IMR-90 (cell line): ENCODE measurements at regions not wholly inside any gene's neighbourhood (a gene's known extent, or its start where the extent isn't known, plus 50 kb on each side); places are given as distances from the start of the nearest gene placed in this dataset.

Experiments used
- ATAC-seq: fragments of 200-7000 bp; cut with Tn5 transposase; 2 replicates; pipeline ENCODE4 v1.9.1; 2020; ENCODE audit warnings: low read depth, mild to moderate bottlenecking, moderate library complexity
- BruUV-seq: library from RNA; stranded (reverse); fragments of 400-500 nt; replicated peaks from 2 replicates; lab custom pipeline; 2021; lab: Mats Ljungman, UMichigan
- CTCF ChIA-PET: fragments of 300-600 bp; formaldehyde crosslinking; extraction: SDS; loops from one replicate; lab custom pipeline; 2021; ENCODE audit warnings: antibody characterized with exemption; lab: Yijun Ruan, JAX
- POLR2A ChIA-PET: fragments of 300-600 bp; sonication (Branson Sonifier 250); formaldehyde crosslinking; loops from one replicate; lab custom pipeline; 2022; ENCODE audit warnings: antibody characterized with exemption; ENCODE audit not compliant: unreplicated experiment; lab: Charles Lee
- DNase-seq: peaks from one replicate; pipeline ENCODE4 v3.0.0; 2013
- H2AFZ ChIP-seq: replicated peaks from 2 replicates; pipeline ENCODE3; 2013; ENCODE audit warnings: low read length, mild to moderate bottlenecking; ENCODE audit not compliant: poor library complexity
- H2AK5ac ChIP-seq: 2 replicates; pipeline ENCODE4 v1.6.1; 2013; ENCODE audit warnings: low read depth, low read length, inconsistent platforms
- H2AK9ac ChIP-seq: replicated peaks from 2 replicates; pipeline ENCODE3; 2013; ENCODE audit warnings: mild to moderate bottlenecking, low read depth, low read length, moderate library complexity; ENCODE audit not compliant: poor library complexity
- H2BK120ac ChIP-seq: 2 replicates; pipeline ENCODE4 v1.6.1; 2013; ENCODE audit warnings: low read depth, low read length, inconsistent platforms
- H2BK15ac ChIP-seq: 3 replicates; pipeline ENCODE4 v1.6.1; 2013; ENCODE audit warnings: low read depth, low read length, inconsistent platforms
- H2BK20ac ChIP-seq: 2 replicates; pipeline ENCODE4 v1.6.1; 2013; ENCODE audit warnings: low read depth, mild to moderate bottlenecking, inconsistent platforms, low read length, moderate library complexity
- H2BK5ac ChIP-seq: 2 replicates; pipeline ENCODE4 v1.6.1; 2013; ENCODE audit warnings: mild to moderate bottlenecking, low read depth, low read length, inconsistent platforms; ENCODE audit not compliant: poor library complexity, severe bottlenecking
- H3K14ac ChIP-seq: replicated peaks from 2 replicates; pipeline ENCODE4 v1.6.1; 2013; ENCODE audit warnings: low read depth, low read length, inconsistent platforms
- H3K18ac ChIP-seq: 2 replicates; pipeline ENCODE4 v1.6.1; 2013; ENCODE audit warnings: low read depth, low read length, control low read depth
- H3K23ac ChIP-seq: 2 replicates; pipeline ENCODE4 v1.6.1; 2013; ENCODE audit warnings: low read depth, low read length, inconsistent platforms
- H3K27ac ChIP-seq: 2 replicates; pipeline ENCODE4 v1.5.1; 2013; ENCODE audit warnings: mild to moderate bottlenecking, control low read depth, low read length; ENCODE audit not compliant: insufficient read depth
- H3K27me3 ChIP-seq: 2 replicates; pipeline ENCODE4 v1.6.1; 2013; ENCODE audit warnings: low read length; ENCODE audit not compliant: control insufficient read depth, insufficient read depth
- H3K36me3 ChIP-seq: 2 replicates; pipeline ENCODE4 v1.6.1; 2013; ENCODE audit warnings: low read length, mixed read lengths; ENCODE audit not compliant: control insufficient read depth, insufficient read depth
- H3K4ac ChIP-seq: 2 replicates; pipeline ENCODE4 v1.6.1; 2013; ENCODE audit warnings: low read depth, low read length, inconsistent platforms
- H3K4me1 ChIP-seq: 2 replicates; pipeline ENCODE4 v1.6.1; 2013; ENCODE audit warnings: low read length, mixed read lengths; ENCODE audit not compliant: control insufficient read depth, insufficient read depth
- H3K4me2 ChIP-seq: 2 replicates; pipeline ENCODE4 v1.6.1; 2013; ENCODE audit warnings: low read depth, mild to moderate bottlenecking, control low read depth, low read length, moderate library complexity
- H3K4me3 ChIP-seq: 2 replicates; pipeline ENCODE4 v1.5.1; 2013; ENCODE audit warnings: low read depth, mild to moderate bottlenecking, control low read depth, low read length, moderate library complexity; ENCODE audit not compliant: insufficient read depth
- H3K56ac ChIP-seq: 2 replicates; pipeline ENCODE4 v1.6.1; 2013; ENCODE audit warnings: low read length, inconsistent platforms; ENCODE audit not compliant: insufficient read depth; ENCODE audit errors: extremely low read depth
- H3K79me1 ChIP-seq, 2 experiments: 2 replicates each; pipeline ENCODE4 v1.6.1; 2013; ENCODE audit warnings: low read length in 2 of 2, inconsistent platforms in 1 of 2, low read depth in 1 of 2
- H3K9ac ChIP-seq: 2 replicates; pipeline ENCODE4 v1.6.1; 2013; ENCODE audit warnings: low read depth, low read length, control low read depth
- H3K9me1 ChIP-seq: 2 replicates; pipeline ENCODE4 v1.6.1; 2013; ENCODE audit warnings: low read length, inconsistent platforms; ENCODE audit not compliant: insufficient read depth
- H3K9me3 ChIP-seq: 2 replicates; pipeline ENCODE4 v1.6.1; 2013; ENCODE audit warnings: low read length; ENCODE audit not compliant: control insufficient read depth, insufficient read depth
- H4K20me1 ChIP-seq: 2 replicates; pipeline ENCODE4 v1.6.1; 2013; ENCODE audit warnings: low read length, inconsistent platforms; ENCODE audit not compliant: insufficient read depth
- H4K5ac ChIP-seq: 2 replicates; pipeline ENCODE4 v1.6.1; 2013; ENCODE audit warnings: mild to moderate bottlenecking, low read depth, low read length, control low read depth
- H4K8ac ChIP-seq, 2 experiments: 2 replicates each; pipeline ENCODE4 v1.6.1; 2013; ENCODE audit warnings: low read depth in 2 of 2, low read length in 2 of 2, control low read depth in 1 of 2, inconsistent platforms in 1 of 2
- H4K91ac ChIP-seq: 2 replicates; pipeline ENCODE4 v1.6.1; 2013; ENCODE audit warnings: low read depth, low read length, inconsistent platforms; ENCODE audit not compliant: insufficient read depth
- BHLHE40 ChIP-seq: fragments of 150-350 bp; IDR thresholded peaks from 2 replicates; pipeline ENCODE4 v1.6.1; 2016; ENCODE audit warnings: mild to moderate bottlenecking, low read depth, low read length
- CEBPB ChIP-seq: IDR thresholded peaks from 2 replicates; pipeline ENCODE4 v1.6.1; 2012; ENCODE audit warnings: low read depth, low read length, improper control_type of control experiment
- CHD1 ChIP-seq: IDR thresholded peaks from 2 replicates; pipeline ENCODE4 v1.6.1; 2012; ENCODE audit warnings: low read depth, low read length, improper control_type of control experiment
- FOS ChIP-seq: fragments of 150-350 bp; IDR thresholded peaks from 2 replicates; pipeline ENCODE4 v1.6.1; 2016; ENCODE audit warnings: low read depth, low read length
- MAFK ChIP-seq: IDR thresholded peaks from 2 replicates; pipeline ENCODE4 v1.6.1; 2012; ENCODE audit warnings: low read depth, low read length, improper control_type of control experiment
- MAZ ChIP-seq: IDR thresholded peaks from 2 replicates; pipeline ENCODE4 v1.6.1; 2012; ENCODE audit warnings: low read depth, mild to moderate bottlenecking, low read length, improper control_type of control experiment, moderate library complexity, borderline replicate concordance
- MXI1 ChIP-seq: IDR thresholded peaks from 2 replicates; pipeline ENCODE4 v1.6.1; 2012; ENCODE audit warnings: low read depth, mild to moderate bottlenecking, low read length, moderate library complexity, borderline replicate concordance
- NFE2L2 ChIP-seq: fragments of 150-350 bp; IDR thresholded peaks from 2 replicates; pipeline ENCODE4 v1.6.1; 2016; ENCODE audit warnings: low read depth, mild to moderate bottlenecking, low read length
- POLR2A ChIP-seq: IDR thresholded peaks from 2 replicates; pipeline ENCODE4 v1.6.1; 2012; ENCODE audit warnings: mild to moderate bottlenecking, low read depth, low read length
- RAD21 ChIP-seq: IDR thresholded peaks from 2 replicates; pipeline ENCODE4 v1.6.1; 2012; ENCODE audit warnings: low read length, improper control_type of control experiment
- RCOR1 ChIP-seq: IDR thresholded peaks from 2 replicates; pipeline ENCODE4 v1.6.1; 2012; ENCODE audit warnings: mild to moderate bottlenecking, low read length, improper control_type of control experiment; ENCODE audit not compliant: insufficient replicate concordance
- RFX5 ChIP-seq: IDR thresholded peaks from 2 replicates; pipeline ENCODE4 v1.8.0; 2012; ENCODE audit warnings: low read depth, mild to moderate bottlenecking, low read length, moderate library complexity
- SMC3 ChIP-seq: fragments of 150-350 bp; IDR thresholded peaks from 2 replicates; pipeline ENCODE4 v1.6.1; 2016; ENCODE audit warnings: low read depth, mild to moderate bottlenecking, antibody characterized with exemption, low read length, moderate library complexity
- USF2 ChIP-seq: fragments of 150-350 bp; IDR thresholded peaks from 2 replicates; pipeline ENCODE4 v1.6.1; 2017; ENCODE audit warnings: mild to moderate bottlenecking, antibody characterized with exemption, low read length, low read depth
- WGBS, 2 experiments: methylation state at CpG; one replicate each; pipeline versions ENCODE4 v1.1.5 to v1.1.7; 2013; ENCODE audit warnings: missing lambda C conversion rate in 2 of 2; ENCODE audit not compliant: insufficient read length in 1 of 2; ENCODE audit errors: extremely low coverage in 2 of 2; 5-methylcytosine and 5-hydroxymethylcytosine counted together
- dilution Hi-C: fragments of 300-500 bp; cut with HindIII; formaldehyde crosslinking; loops from one replicate; pipeline ENCODE4 v1.14.3; 2018; ENCODE audit warnings: low sequenced_read_pairs; ENCODE audit not compliant: unreplicated experiment
- in situ Hi-C: fragments of 300-500 bp; cut with MboI; formaldehyde crosslinking; loops from 3 replicates; pipeline ENCODE4 v1.14.3; 2019; ENCODE audit warnings: low sequenced_read_pairs, inconsistent platforms, mixed read lengths
- intact Hi-C: fragments of 100-400 bp; cut with micrococcal nuclease; formaldehyde crosslinking; loops from 2 replicates; pipeline ENCODE4 v1.10.0; 2022
- TF ChIP-seq, protein P1 (sequence below): conservative IDR thresholded peaks from 2 replicates; pipeline ENCODE4 v1.5.1; 2012; ENCODE audit warnings: mild to moderate bottlenecking, low read depth, low read length, improper control_type of control experiment
- TF ChIP-seq, protein P2 (sequence below): fragments of 150-350 bp; IDR thresholded peaks from 2 replicates; pipeline ENCODE4 v1.6.1; 2016; ENCODE audit warnings: low read depth, mild to moderate bottlenecking, low read length, moderate library complexity, borderline replicate concordance

DNA sequence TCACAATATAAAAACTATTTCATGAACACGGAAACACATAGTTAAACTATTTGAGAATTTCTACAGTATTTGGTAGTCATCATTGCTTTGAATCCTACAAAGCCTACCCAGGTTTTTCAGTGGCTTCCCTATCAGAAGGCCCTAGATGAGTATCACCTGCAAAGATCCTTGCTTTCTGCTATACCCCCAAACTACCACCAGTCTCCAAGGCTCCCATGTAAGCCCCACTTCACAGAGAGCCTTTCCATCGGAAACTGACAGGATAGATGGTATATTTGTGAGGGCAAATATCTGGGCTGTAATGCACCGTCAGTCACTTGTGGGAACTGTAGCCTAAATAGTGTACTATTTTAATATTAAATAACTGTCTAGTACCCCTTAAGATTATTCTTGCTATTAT lies 674.3 kb downstream of the BRINP3 start:
- Histone ChIP-seq H2AK5ac (no peak overlapping the region), H2BK5ac (no peak overlapping the region), H2BK120ac (no peak overlapping the region), H4K20me1 (no peaks in the 10 kb centered on the region), H2BK20ac (no peak overlapping the region), H3K18ac (no peak overlapping the region), H3K27me3 (no peaks in the 10 kb centered on the region), H4K5ac (no peak overlapping the region), H3K4me1 (no peaks in the 10 kb centered on the region), H3K9me1 (no peaks in the 10 kb centered on the region), H2AFZ (no peak overlapping the region), H3K9ac (no peak overlapping the region), H3K14ac (no peak overlapping the region), H2AK9ac (no peak overlapping the region), H3K23ac (no peak overlapping the region), H3K9me3 (no peaks in the 10 kb centered on the region), H3K4me3 (no peak overlapping the region), H4K91ac (no peak overlapping the region), H3K4ac (no peak overlapping the region), H3K27ac (no peak overlapping the region), H2BK15ac (no peak overlapping the region), H3K79me1 (no peaks in the 10 kb centered on the region), H3K4me2 (no peak overlapping the region), H3K36me3 (no peaks in the 10 kb centered on the region), H3K56ac (no peak overlapping the region), H4K8ac (no peak overlapping the region)
- intact Hi-C loops, result no loop called here
- BruUV-seq, result no TSS peak
- ChIA-PET CTCF (no interaction called here), POLR2A (no interaction called here)
- ATAC-seq (no peak), DNase-seq (no peak)
- no CpG with 5 or more reads among the region's 3 CpGs for WGBS, 2 experiments
- no peak for TF ChIP-seq CEBPB
- no peak for TF ChIP-seq SMC3
- TF ChIP-seq NFE2L2, result no peak
- no peak for TF ChIP-seq MXI1
- no peak for TF ChIP-seq FOS
- no peak for TF ChIP-seq BHLHE40
- no peak for TF ChIP-seq POLR2A
- TF ChIP-seq RCOR1, result no peak
- TF ChIP-seq RFX5, result no peak
- TF ChIP-seq, protein P1, sequence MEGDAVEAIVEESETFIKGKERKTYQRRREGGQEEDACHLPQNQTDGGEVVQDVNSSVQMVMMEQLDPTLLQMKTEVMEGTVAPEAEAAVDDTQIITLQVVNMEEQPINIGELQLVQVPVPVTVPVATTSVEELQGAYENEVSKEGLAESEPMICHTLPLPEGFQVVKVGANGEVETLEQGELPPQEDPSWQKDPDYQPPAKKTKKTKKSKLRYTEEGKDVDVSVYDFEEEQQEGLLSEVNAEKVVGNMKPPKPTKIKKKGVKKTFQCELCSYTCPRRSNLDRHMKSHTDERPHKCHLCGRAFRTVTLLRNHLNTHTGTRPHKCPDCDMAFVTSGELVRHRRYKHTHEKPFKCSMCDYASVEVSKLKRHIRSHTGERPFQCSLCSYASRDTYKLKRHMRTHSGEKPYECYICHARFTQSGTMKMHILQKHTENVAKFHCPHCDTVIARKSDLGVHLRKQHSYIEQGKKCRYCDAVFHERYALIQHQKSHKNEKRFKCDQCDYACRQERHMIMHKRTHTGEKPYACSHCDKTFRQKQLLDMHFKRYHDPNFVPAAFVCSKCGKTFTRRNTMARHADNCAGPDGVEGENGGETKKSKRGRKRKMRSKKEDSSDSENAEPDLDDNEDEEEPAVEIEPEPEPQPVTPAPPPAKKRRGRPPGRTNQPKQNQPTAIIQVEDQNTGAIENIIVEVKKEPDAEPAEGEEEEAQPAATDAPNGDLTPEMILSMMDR, result no peak
- TF ChIP-seq MAZ, result no peak
- no peak for TF ChIP-seq CHD1
- TF ChIP-seq, protein P2, sequence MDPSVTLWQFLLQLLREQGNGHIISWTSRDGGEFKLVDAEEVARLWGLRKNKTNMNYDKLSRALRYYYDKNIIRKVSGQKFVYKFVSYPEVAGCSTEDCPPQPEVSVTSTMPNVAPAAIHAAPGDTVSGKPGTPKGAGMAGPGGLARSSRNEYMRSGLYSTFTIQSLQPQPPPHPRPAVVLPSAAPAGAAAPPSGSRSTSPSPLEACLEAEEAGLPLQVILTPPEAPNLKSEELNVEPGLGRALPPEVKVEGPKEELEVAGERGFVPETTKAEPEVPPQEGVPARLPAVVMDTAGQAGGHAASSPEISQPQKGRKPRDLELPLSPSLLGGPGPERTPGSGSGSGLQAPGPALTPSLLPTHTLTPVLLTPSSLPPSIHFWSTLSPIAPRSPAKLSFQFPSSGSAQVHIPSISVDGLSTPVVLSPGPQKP, result no peak
- TF ChIP-seq MAFK, result no peak
- no peak for TF ChIP-seq RAD21
- no peak for TF ChIP-seq USF2
- dilution Hi-C loops, result no loop called here
- in situ Hi-C loops, result no loop called here
